IPS-18c (cell line): ENCODE measurements at regions not wholly inside any gene's neighbourhood (a gene's known extent, or its start where the extent isn't known, plus 50 kb on each side); places are given as distances from the start of the nearest gene placed in this dataset.

ENCODE experiments used
- H3K4me3 ChIP-seq: 2 replicates; pipeline ENCODE4 v1.7.0; 2013; ENCODE audit warnings: low read depth, mild to moderate bottlenecking, low read length, moderate library complexity; ENCODE audit not compliant: insufficient read depth
- H3K9me3 ChIP-seq: one replicate; pipeline ENCODE4 v1.6.1; 2013; ENCODE audit warnings: mild to moderate bottlenecking, low read length, moderate library complexity; ENCODE audit not compliant: control insufficient read depth, insufficient read depth

DNA sequence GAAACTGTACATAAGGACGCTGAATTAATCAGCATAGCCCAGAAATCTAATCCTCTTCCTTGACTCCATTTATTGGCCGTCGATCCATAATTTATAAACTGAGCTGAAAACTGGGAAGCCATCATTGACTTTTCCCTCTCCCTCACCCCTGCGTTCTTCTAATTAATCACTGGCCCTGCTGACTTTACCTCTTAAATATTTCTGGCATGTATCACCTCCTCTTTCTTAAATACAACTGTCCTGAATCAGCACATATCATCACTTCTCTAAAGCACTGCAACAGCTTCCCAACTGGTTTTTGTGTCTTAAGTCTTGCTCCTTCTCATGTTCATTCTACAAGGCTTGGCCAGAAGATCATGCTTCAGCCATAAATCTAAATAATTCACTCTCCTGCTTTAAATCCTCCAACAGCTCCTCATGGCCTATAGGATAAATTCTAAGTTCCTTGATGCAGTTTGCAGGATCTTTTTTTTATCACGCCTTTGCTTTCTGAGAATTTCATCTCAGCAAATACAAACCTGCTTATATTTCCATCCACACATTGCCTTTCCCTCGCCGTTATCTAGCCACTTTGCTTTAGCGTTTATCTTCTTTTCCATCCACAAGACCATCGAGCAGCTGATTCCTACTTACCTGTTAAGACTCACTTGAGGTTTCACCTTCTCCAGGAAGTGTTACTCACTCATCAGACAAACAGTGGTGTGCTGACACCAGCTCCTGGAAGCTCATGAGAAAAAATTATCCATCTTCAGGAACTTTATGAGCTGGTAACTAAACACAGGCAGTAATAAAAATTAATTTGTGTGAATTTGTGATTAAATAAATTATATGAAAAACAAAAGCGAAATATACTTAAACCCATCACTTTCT, 295.6 kb upstream of the FLRT2 start:
- Histone ChIP-seq H3K4me3 (no peak overlapping the region), H3K9me3 (no peaks in the 10 kb centered on the region)

DNA sequence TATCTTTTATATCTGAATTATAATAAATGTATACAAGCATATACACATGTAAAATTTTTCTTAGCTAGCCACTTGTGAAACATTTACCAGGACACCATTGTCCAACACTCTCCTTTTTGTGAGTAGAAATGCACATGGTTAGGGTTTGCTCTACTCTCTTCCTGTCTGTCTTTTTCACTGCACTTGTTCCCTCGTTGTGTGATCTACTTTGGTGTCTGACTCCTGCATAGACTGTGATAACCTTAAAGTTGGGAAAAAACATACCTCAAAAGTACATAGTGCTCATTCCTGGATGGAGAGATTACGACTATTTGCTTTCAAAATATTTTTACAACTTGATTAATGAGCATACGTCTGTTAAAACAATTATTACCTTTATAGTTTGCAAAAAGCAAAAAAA, 294.1 kb upstream of the FLRT2 start:
- no peak overlapping the region for H3K4me3 ChIP-seq
- H3K9me3 ChIP-seq = no peaks in the 10 kb centered on the region

DNA sequence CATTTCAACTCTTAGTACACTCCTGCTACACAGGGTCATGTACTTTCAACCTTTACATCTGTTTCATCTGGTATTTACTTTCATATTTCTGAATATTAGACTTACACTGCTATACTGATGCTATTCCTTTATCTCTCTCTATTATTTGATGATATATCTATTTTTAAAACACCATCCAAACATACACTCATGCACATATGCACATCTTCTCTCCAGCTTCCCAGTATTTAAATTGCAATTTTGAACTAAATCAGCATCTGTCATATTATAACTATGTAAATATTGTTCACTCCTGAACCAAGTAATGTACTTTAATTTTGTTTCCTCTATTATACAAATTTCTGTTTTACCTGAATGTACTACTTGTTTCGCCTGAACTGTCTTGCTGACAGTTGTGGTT, 293.6 kb upstream of the FLRT2 start:
- H3K9me3 ChIP-seq = no peaks in the 10 kb centered on the region
- no peak overlapping the region for H3K4me3 ChIP-seq

DNA sequence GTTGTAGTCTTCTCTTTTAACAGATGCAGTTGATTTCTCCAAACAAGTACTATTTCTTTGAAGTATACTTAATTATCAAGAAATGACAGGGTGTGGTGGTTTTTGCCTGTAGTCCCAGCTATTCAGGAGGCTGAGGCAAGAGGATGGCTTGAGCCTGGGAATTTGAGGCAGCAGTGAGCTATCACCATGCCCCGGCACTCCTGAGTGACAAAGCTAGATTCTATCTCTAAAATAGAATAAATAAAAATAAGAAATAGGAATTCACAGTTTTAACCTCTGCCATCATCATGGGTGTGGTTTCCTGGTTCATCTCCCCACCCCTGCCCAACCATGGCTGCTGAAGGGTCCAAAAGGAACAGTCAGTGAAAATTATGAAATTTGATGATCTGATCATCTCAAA, 290.2 kb upstream of the FLRT2 start:
- H3K4me3 ChIP-seq = no peak overlapping the region
- no peaks in the 10 kb centered on the region for H3K9me3 ChIP-seq

DNA sequence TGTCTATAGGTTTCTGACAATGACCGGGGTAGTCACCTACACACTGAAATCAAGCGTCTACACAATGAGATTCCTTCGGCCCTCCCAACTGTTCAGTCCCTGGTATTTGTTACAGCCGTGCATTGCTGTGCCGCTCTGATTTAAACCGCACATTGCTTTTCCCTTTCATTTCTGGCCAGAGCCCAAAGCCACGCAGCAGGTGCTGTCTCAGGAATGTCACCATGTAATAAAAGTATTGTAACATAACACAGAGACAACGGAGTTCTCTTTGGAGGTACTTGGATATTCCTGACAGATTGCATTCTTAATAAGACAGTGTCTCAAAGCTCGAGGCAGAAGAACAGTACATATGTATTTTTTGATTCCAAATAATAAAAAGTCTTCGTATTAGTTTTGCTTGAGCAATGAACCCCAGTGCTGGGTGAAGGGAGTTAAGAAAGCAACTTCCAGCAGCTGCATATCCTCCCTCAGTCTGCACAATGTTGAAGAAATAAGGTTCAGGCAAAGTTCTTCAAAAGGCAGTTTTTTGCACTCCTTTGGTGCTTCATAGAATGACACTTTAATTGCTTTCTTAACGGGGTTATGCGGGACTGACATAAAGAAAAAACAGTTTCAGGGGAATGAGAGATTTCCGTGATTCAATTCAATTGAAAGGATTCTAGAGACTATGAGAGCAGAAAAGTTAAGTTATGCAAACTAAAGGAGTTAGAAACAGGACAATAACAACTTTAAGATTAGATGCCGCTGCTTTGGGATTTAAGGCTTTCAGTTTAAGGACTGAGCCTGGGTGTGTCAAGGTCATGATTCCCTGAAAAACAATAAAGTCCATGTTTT, 288.7 kb upstream of the FLRT2 start:
- no peak overlapping the region for H3K4me3 ChIP-seq

DNA sequence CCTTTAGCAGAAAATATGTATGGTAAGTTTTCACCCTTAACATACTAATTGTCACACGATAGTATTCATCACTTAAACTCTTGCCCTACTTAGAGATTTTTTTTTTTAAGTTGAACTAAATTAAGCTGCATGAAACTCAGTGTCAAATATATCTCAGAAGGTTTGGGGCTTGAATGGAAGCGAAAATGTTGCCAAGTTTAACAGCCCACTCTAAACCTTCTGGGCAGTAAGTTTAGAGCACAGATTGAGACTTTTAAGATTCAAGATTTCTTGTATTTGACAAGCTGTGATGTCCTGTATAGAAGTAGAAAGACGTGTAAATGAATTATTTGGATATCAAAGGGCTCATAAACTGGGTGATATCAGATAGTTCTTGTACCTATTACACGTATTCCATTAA, 287.3 kb upstream of the FLRT2 start:
- H3K9me3 ChIP-seq = no peaks in the 10 kb centered on the region
- no peak overlapping the region for H3K4me3 ChIP-seq

More for the DNA sequence above, 288.7 kb upstream of the FLRT2 start:
- H3K9me3 ChIP-seq = no peaks in the 10 kb centered on the region

DNA sequence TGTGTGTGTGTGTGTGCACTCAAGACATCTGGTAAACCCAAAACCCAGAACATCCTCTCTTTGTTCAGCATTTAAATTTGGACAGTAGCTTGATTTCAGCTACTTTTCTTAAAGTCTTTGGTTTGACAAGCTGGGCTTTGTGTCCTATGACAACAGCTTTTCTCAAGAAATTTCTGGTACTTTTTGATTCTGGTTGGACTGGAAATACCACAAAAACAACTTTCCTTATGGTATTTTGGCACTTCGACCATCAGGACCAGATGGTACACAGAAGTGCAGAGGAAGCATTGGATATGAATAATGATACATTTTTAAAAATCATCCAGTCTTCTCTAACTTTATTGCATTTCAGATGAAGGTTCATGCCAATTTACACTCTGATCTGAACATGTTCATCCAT, 286.6 kb upstream of the FLRT2 start:
- no peaks in the 10 kb centered on the region for H3K9me3 ChIP-seq
- H3K4me3 ChIP-seq = no peak overlapping the region

DNA sequence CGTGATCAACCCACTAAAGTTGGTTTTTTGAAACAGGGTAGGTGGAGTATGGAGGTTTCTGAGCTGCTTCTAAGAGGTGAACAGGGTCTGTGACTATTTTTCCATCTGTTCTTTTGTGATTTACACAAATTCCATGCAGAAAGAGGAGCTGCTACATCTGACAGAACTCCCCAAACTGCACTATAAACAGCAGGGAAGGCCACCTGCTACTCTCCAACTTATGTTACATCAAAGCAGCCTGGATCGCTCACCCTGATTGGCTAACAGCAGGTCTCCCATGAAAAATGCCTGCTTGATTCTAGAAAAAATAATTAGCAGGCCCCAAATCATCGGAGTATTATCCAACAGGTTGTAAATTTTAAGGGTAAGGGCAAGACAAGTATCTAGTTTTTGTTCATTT, 282.9 kb upstream of the FLRT2 start:
- no peak overlapping the region for H3K4me3 ChIP-seq
- H3K9me3 ChIP-seq = no peaks in the 10 kb centered on the region

DNA sequence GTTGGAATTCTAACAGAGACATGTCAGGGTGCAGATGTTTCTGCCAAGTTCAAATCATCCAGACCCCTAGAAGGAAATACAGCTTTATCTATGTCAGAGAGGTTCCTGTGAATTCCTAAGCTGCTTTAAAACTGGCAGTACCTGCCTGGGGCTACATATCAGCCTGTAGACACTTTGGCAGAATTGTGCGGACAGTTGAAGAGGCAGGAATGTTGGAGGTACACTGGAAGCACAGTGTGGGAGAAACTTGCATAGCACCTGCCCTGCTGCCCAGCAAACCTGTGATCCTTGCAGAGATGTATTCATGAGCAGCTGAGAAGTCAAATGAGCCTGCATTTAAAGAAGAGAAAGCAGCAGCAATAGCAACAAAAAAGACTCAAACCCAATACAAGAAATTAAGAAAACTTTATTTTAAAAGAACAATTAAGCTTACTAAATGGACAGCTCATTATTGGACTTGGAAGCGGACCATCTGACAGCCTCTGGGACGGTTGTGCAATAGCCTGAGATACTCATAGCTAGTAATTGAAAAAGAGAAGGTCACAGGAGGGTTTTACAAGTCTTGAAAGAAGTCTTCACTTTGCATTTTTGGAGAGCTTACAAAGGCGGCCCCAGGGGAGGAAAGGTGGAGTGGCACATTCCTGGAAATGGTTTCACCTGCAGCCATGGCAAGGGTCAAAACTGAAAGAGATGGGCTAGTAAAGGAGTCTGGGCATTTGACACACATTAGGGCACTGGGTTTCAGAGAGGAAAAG, 280.9 kb upstream of the FLRT2 start:
- Histone ChIP-seq H3K4me3 (no peak overlapping the region), H3K9me3 (no peaks in the 10 kb centered on the region)

DNA sequence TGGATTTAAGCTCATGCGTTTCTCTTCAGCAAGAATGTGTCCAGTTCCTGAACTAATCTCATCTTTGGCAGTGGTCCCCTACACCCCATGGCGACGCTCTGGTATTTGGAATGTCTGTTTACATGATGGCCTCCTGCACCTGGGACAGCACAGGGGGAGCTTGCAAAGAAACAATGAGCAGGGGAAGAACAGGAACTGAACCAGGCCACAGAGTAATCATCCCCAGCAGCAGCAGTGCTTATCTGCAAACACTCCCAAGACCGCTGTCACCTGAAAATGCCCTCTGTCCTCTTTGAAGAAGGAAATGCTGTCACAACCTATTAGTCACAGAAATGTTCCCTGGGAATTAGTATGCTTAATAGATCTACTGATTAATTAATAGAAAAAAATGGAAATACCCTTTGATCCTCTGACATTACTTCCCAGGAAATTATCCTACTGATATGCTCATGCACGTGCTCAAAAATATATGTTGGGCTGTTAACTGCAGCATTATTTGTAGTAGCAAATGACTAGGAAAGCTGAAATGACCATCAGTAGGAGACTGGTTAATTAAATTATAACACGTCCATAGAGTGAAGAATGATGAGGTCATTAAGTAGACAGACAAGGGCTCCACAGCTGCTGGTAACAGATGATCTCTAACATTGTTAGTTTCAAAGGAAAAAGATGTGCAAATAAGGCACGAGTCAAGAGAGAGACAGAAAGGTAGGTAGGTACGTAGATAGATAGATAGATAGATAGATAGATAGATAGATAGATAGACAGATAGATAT, 279.3 kb upstream of the FLRT2 start:
- Histone ChIP-seq H3K4me3 (no peak overlapping the region), H3K9me3 (no peaks in the 10 kb centered on the region)

DNA sequence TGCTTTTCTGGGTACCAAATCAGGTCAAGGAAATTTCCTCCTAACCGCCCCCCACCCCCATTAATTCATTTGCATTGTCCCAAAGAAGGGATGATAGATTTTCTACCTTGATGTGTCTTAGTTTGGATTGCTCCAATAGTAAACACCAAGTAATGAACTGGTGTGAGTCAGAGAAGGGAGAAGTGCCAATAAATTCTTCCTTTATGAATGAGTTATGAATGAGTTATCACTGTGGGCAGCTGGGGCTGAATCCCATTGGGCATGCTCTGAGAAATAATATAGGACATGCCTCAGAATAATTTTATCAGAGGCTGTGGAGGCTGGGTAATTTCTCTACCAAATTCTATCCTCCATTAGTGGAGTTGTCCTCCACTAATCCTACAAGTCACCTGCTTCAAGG, 277.9 kb upstream of the FLRT2 start:
- Histone ChIP-seq H3K4me3 (no peak overlapping the region), H3K9me3 (no peaks in the 10 kb centered on the region)

DNA sequence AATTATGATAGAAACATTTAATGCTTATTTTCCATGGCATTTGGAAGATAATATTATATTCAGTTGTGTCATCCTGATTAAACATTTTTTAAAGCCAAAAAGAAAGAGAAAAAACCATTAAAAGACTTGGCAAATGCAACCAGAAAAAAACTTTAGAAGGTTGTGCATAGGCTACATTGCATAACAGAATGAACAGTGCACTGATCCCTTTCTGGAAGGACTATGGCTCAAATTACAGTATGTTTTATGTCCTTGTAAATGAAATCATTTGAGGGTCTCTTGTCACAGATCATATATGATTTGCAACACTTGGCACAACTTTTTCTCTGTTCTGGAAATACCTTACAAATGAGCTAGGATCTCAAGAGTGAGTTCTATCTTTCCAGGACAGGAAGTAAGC, 275.2 kb upstream of the FLRT2 start:
- no peaks in the 10 kb centered on the region for H3K9me3 ChIP-seq

DNA sequence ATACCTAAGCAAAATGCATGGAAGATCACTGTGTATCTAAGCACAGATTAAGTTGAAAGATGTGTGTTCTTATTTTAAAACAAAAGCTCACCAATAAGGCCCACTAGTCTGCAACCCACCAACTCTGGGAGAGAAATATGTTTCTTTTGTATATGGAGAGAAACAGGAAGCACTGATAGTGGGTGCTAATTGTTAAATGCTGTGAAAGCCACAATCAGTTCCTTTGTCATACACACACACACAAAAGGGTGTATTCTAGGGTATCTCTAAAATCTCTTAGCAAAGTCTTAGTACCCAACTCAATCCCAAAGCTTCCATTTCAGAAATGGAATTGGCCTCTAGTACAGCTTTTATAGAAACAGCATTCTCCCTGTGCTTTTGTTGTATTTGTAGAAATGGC, 272.7 kb upstream of the FLRT2 start:
- H3K9me3 ChIP-seq = no peaks in the 10 kb centered on the region
- no peak overlapping the region for H3K4me3 ChIP-seq

More for the DNA sequence above, 275.2 kb upstream of the FLRT2 start:
- no peak overlapping the region for H3K4me3 ChIP-seq

DNA sequence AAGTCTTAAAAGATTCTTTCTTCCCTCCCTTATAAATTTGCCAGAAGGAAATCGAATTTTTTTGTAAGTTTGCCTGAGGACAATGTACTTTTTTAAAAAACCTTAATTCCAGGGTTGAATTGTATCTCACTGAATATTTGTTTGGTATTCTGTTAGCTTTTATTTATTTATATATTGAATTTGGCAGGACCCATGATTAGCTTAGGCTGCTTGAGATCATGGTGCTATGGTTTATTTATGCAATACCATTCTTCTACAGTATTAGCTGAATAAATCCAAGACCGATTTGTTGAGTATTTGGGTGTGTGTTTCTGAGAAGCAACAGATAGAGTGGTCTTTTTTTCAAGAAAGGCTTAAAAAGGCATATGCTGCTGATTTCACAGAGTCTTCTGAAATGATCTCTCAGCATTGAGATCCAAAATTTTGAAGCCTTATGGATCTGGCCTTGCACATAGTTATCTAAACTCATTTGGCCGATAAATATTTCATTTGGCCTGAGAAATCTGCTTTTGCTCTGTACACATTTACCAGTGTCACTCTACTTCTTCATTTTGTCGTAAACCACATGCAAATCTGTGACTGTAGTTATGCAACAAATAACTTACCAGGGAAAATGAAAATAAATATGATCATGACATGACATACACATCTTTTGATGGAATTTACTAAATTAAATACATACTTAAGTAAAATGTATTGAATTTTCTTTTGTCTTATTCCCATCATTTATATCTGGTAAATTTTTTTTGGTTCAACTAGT, 265.8 kb upstream of the FLRT2 start:
- Histone ChIP-seq H3K9me3 (no peaks in the 10 kb centered on the region), H3K4me3 (no peak overlapping the region)

DNA sequence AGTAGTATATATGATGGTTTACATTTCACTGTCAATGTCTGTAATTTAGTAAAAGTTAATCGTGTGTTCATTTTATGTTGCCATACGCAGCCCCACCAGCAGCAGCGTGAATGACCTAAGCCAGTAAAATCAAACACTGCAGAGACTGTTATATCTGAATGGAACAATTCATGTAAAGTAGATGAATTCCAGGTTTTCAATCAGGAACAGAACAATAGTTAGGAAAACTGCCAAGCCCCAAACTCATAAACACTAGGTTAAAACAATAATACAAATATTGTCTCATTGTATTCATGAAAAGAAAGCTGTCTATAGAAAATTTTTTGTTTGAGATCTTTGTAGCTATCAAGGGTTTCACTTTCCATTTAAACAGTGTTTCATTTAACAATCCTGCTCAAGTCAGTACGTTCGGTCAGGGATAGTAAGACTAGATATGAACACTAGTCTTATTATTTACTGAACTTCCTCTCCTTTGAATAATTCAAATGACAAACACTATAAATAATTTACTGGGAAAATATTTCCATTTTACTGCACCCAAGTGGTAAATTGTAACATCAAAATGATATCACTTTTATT, 256.8 kb upstream of the FLRT2 start:
- Histone ChIP-seq H3K9me3 (no peaks in the 10 kb centered on the region), H3K4me3 (no peak overlapping the region)

DNA sequence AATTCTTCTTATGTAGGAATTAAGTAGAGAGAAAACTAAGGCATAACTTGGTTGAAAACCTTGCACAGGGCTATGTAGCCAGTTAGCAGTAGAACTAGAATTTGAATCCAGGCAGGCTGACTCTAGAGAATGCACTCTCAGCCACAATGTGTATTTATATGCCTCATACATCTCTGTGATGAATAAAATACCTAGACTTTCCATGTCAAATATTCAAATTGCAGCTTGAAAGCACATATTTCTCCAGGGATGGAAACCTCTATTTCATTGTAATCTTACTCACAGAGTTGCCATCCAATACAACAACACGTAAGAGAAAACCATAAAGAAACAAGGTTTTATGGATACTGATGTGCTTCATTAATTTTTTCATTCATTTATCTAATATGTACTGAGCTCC, 256.0 kb upstream of the FLRT2 start:
- Histone ChIP-seq H3K4me3 (no peak overlapping the region), H3K9me3 (no peaks in the 10 kb centered on the region)
